ENCODE measurements at regions not wholly inside any gene's neighbourhood (a gene's known extent, or its start where the extent isn't known, plus 50 kb on each side); places are given as distances from the start of the nearest gene placed in this dataset.

GRCh38 chr6:47147836-47148344 lies 105.8 kb upstream of the ADGRF1 start:
- TF ChIP-seq CTCF (IDR thresholded peaks at IDR 0.05; ENCODE audit: control insufficient read depth, insufficient read depth, low read depth, low read length, missing control alignments) = no peak
- no peak for DNase-seq (ENCODE audit: low read depth)
- H3K4me3 ChIP-seq (ENCODE audit: control insufficient read depth, low read depth, low read length) = no peak overlapping the region

GRCh38 chr6:47147175-47147727 lies 105.1 kb upstream of the ADGRF1 start:
- no peak for TF ChIP-seq CTCF (IDR thresholded peaks at IDR 0.05; ENCODE audit: control insufficient read depth, insufficient read depth, low read depth, low read length, missing control alignments)
- DNase-seq (ENCODE audit: low read depth) = no peak
- H3K4me3 ChIP-seq (ENCODE audit: control insufficient read depth, low read depth, low read length) = no peak overlapping the region

GRCh38 chr6:47146431-47147174 lies 104.5 kb upstream of the ADGRF1 start:
- DNase-seq (ENCODE audit: low read depth) = peak; percentile 29
- no peak for TF ChIP-seq CTCF (IDR thresholded peaks at IDR 0.05; ENCODE audit: control insufficient read depth, insufficient read depth, low read depth, low read length, missing control alignments)
- H3K4me3 ChIP-seq (ENCODE audit: control insufficient read depth, low read depth, low read length) = no peak overlapping the region

- no peak overlapping the region for H3K4me3 ChIP-seq (ENCODE audit: control insufficient read depth, low read depth, low read length)
- TF ChIP-seq CTCF (IDR thresholded peaks at IDR 0.05; ENCODE audit: control insufficient read depth, insufficient read depth, low read depth, low read length, missing control alignments) = no peak
- DNase-seq (ENCODE audit: low read depth) = no peak
These were observed 103.1 kb upstream of the ADGRF1 start for GRCh38 chr6:47145212-47145611.

- DNase-seq (ENCODE audit: low read depth) = peak; percentile 84
- no peak for TF ChIP-seq CTCF (IDR thresholded peaks at IDR 0.05; ENCODE audit: control insufficient read depth, insufficient read depth, low read depth, low read length, missing control alignments)
- H3K4me3 ChIP-seq (ENCODE audit: control insufficient read depth, low read depth, low read length) = no peak overlapping the region
These were observed 102.2 kb upstream of the ADGRF1 start for GRCh38 chr6:47144306-47144705.

GRCh38 chr6:47141963-47142362 lies 99.8 kb upstream of the ADGRF1 start:
- no peak for TF ChIP-seq CTCF (IDR thresholded peaks at IDR 0.05; ENCODE audit: control insufficient read depth, insufficient read depth, low read depth, low read length, missing control alignments)
- no peak overlapping the region for H3K4me3 ChIP-seq (ENCODE audit: control insufficient read depth, low read depth, low read length)
- no peak for DNase-seq (ENCODE audit: low read depth)
